Neural cell (in vitro differentiated cells): ENCODE measurements at regions not wholly inside any gene's neighbourhood (a gene's known extent, or its start where the extent isn't known, plus 50 kb on each side); places are given as distances from the start of the nearest gene placed in this dataset.

ENCODE experiments used
- H2AFZ ChIP-seq: fragments of 200-600, 300-800 bp; sonication (generic), shearing (Covaris generic); 2 replicates; pipeline ENCODE4 v1.6.0; 2014; ENCODE audit warnings: low read depth, mild to moderate bottlenecking, antibody characterized with exemption, low read length, moderate library complexity
- H3F3A ChIP-seq: fragments of 200-600 bp; shearing (Covaris generic); 2 replicates; pipeline ENCODE4 v1.6.1; 2016; ENCODE audit warnings: mild to moderate bottlenecking, moderate library complexity, mixed read lengths, antibody characterized with exemption, low read length; ENCODE audit not compliant: insufficient read depth, poor library complexity, severe bottlenecking
- H3K27ac ChIP-seq: fragments of 200-600, 300-800 bp; sonication (generic), shearing (Covaris generic); 2 replicates; pipeline ENCODE4 v1.5.1; 2014; ENCODE audit warnings: mild to moderate bottlenecking, low read length, moderate library complexity
- H3K27me3 ChIP-seq: fragments of 300-800, 200-600 bp; sonication (generic), shearing (Covaris generic); 2 replicates; pipeline ENCODE4 v1.6.0; 2014; ENCODE audit warnings: mild to moderate bottlenecking, low read depth, low read length, moderate library complexity; ENCODE audit not compliant: insufficient read depth
- H3K36me3 ChIP-seq: fragments of 300-800, 200-600 bp; sonication (generic), shearing (Covaris generic); 2 replicates; pipeline ENCODE4 v1.5.1; 2014; ENCODE audit warnings: mild to moderate bottlenecking, antibody characterized with exemption, low read length, moderate library complexity; ENCODE audit not compliant: insufficient read depth
- H3K4me2 ChIP-seq: fragments of 300-800, 200-600 bp; sonication (generic), shearing (Covaris generic); 2 replicates; pipeline ENCODE4 v1.6.0; 2014; ENCODE audit warnings: mild to moderate bottlenecking, low read length
- H3K4me3 ChIP-seq: fragments of 300-800, 200-600 bp; sonication (generic), shearing (Covaris generic); 2 replicates; pipeline ENCODE4 v1.5.1; 2014; ENCODE audit warnings: mild to moderate bottlenecking, low read length, moderate library complexity
- H3K79me2 ChIP-seq: fragments of 200-600 bp; shearing (Covaris generic); replicated peaks from 2 replicates; pipeline ENCODE4 v1.6.0; 2014; ENCODE audit warnings: mild to moderate bottlenecking, low read length, moderate library complexity; ENCODE audit not compliant: insufficient read depth
- H3K9ac ChIP-seq: fragments of 300-800, 200-600 bp; sonication (generic), shearing (Covaris generic); 2 replicates; pipeline ENCODE4 v1.6.1; 2016; ENCODE audit warnings: mild to moderate bottlenecking, low read length, mixed read lengths
- H3K9me2 ChIP-seq: fragments of 200-600 bp; shearing (Covaris generic); 2 replicates; pipeline ENCODE4 v1.6.1; 2016; ENCODE audit warnings: mild to moderate bottlenecking, low read length, mixed read lengths; ENCODE audit not compliant: insufficient read depth
- H3K9me3 ChIP-seq: fragments of 200-600, 300-800 bp; sonication (generic), shearing (Covaris generic); 2 replicates; pipeline ENCODE4 v1.6.1; 2016; ENCODE audit warnings: mild to moderate bottlenecking, mixed run types, low read length, moderate library complexity, mixed read lengths
- H4K20me1 ChIP-seq: fragments of 200-600 bp; shearing (Covaris generic); 2 replicates; pipeline ENCODE4 v1.6.1; 2016; ENCODE audit warnings: mild to moderate bottlenecking, mixed run types; ENCODE audit not compliant: insufficient read depth
- CTCF ChIP-seq: fragments of 450-650 bp; IDR thresholded peaks from 2 replicates; pipeline ENCODE4 v1.5.1; 2014; ENCODE audit warnings: antibody characterized with exemption, mild to moderate bottlenecking, moderate library complexity; ENCODE audit not compliant: poor library complexity, severe bottlenecking
- EP300 ChIP-seq: fragments of 450-650 bp; conservative IDR thresholded peaks from 2 replicates; pipeline ENCODE4 v1.6.1; 2014; ENCODE audit warnings: antibody characterized with exemption, mild to moderate bottlenecking, moderate library complexity; ENCODE audit not compliant: poor library complexity, severe bottlenecking
- EZH2 ChIP-seq: fragments of 200-600, 300-800 bp; shearing (Covaris generic), sonication (generic); IDR thresholded peaks from 2 replicates; pipeline ENCODE4 v1.6.1; 2014; ENCODE audit warnings: antibody characterized with exemption, low read length, borderline replicate concordance, mild to moderate bottlenecking; ENCODE audit not compliant: insufficient read depth, poor library complexity, severe bottlenecking
- MXI1 ChIP-seq: fragments of 450-650 bp; conservative IDR thresholded peaks from 2 replicates; pipeline ENCODE4 v1.6.1; 2014; ENCODE audit warnings: antibody characterized with exemption, mild to moderate bottlenecking; ENCODE audit not compliant: poor library complexity, severe bottlenecking
- POLR2AphosphoS5 ChIP-seq: IDR thresholded peaks from 2 replicates; pipeline ENCODE4 v1.6.1; 2012
- RAD21 ChIP-seq: fragments of 450-650 bp; conservative IDR thresholded peaks from 2 replicates; pipeline ENCODE4 v1.6.1; 2014; ENCODE audit warnings: antibody characterized with exemption, mild to moderate bottlenecking, moderate library complexity
- REST ChIP-seq: IDR thresholded peaks from 2 replicates; pipeline ENCODE4 v1.6.1; 2012; ENCODE audit warnings: borderline replicate concordance
- SMC3 ChIP-seq: fragments of 450-650 bp; conservative IDR thresholded peaks from 2 replicates; pipeline ENCODE4 v1.6.1; 2014; ENCODE audit warnings: antibody characterized with exemption, mild to moderate bottlenecking, moderate library complexity; ENCODE audit not compliant: poor library complexity
- TAF1 ChIP-seq: IDR thresholded peaks from 2 replicates; pipeline ENCODE4 v1.6.1; 2012; ENCODE audit warnings: low read depth

- Histone ChIP-seq H3K27ac (no peak overlapping the region), H3K27me3 (no peaks in the 10 kb centered on the region), H3K4me3 (no peak overlapping the region), H3K4me2 (no peak overlapping the region), H3K79me2 (no peaks in the 10 kb centered on the region), H4K20me1 (no peaks in the 10 kb centered on the region), H3F3A (no peaks in the 10 kb centered on the region), H3K9me3 (no peaks in the 10 kb centered on the region), H3K9me2 (no peaks in the 10 kb centered on the region), H3K36me3 (no peaks in the 10 kb centered on the region), H2AFZ (no peak overlapping the region), H3K9ac (no peak overlapping the region)
- TF ChIP-seq CTCF: no peak
- no peak for TF ChIP-seq REST
- TF ChIP-seq EZH2: no peak
- no peak for TF ChIP-seq MXI1
- TF ChIP-seq RAD21: no peak
- no peak for TF ChIP-seq EP300
- TF ChIP-seq SMC3: no peak
- no peak for TF ChIP-seq POLR2AphosphoS5
- no peak for TF ChIP-seq TAF1
Measured at GRCh38 chr10:130763491-130763890, 548.0 kb downstream of the TCERG1L start.

GRCh38 chr10:130764651-130765050, 546.9 kb downstream of the TCERG1L start:
- H3K79me2 ChIP-seq: no peaks in the 10 kb centered on the region
- no peak overlapping the region for H3K9ac ChIP-seq
- H3K36me3 ChIP-seq: no peaks in the 10 kb centered on the region
- no peaks in the 10 kb centered on the region for H3K27me3 ChIP-seq
- H3K4me2 ChIP-seq: no peak overlapping the region
- H3K4me3 ChIP-seq: no peak overlapping the region
- H3F3A ChIP-seq: no peaks in the 10 kb centered on the region
- no peak overlapping the region for H3K27ac ChIP-seq
- H4K20me1 ChIP-seq: no peaks in the 10 kb centered on the region
- no peaks in the 10 kb centered on the region for H3K9me3 ChIP-seq
- H2AFZ ChIP-seq: no peak overlapping the region
- H3K9me2 ChIP-seq: no peaks in the 10 kb centered on the region
- TF ChIP-seq SMC3 (no peak), RAD21 (no peak), EP300 (no peak), EZH2 (no peak), MXI1 (no peak), TAF1 (no peak), CTCF (no peak), REST (no peak), POLR2AphosphoS5 (no peak)
